ENCODE measurements at regions not wholly inside any gene's neighbourhood (a gene's known extent, or its start where the extent isn't known, plus 50 kb on each side); places are given as distances from the start of the nearest gene placed in this dataset.

DNA sequence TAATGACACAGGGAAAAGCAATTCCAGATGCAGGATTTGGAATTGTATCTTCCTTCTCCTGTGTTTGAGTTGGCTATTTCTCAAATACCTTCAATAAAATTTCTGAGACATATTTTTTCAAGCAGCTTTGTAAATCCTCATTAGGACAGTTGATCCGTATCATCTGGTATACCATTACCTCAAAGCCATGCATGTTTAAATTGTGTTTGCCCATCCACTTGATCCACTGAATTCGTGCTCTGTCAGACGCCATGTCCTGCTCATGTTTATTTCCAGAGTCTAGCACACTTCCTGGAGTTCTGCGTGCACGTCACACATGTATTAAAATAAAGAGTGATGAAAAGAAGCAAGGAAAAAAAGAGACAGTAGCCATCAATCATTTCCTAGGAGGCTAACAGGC, 141.8 kb upstream of the CDC14C start:
- Histone ChIP-seq H3K79me2 (ENCODE audit: low read length) (no peaks in the 10 kb centered on the region), H3K4me2 (ENCODE audit: low read depth, low read length, poor library complexity, severe bottlenecking) (no peak overlapping the region), H3K4me3 (ENCODE audit: low read length) (no peak overlapping the region), H3K27me3 (ENCODE audit: low read length) (no peaks in the 10 kb centered on the region), H2AFZ (ENCODE audit: low read length) (no peak overlapping the region), H3K9me3 (ENCODE audit: low read length) (no peaks in the 10 kb centered on the region), H3K4me1 (ENCODE audit: low read length) (no peaks in the 10 kb centered on the region), H3K36me3 (ENCODE audit: insufficient read depth, low read length) (no peaks in the 10 kb centered on the region), H4K20me1 (ENCODE audit: insufficient read depth, low read depth, low read length) (no peaks in the 10 kb centered on the region), H3K9ac (ENCODE audit: low read length) (no peak overlapping the region), H3K27ac (ENCODE audit: low read length) (no peak overlapping the region), H3K9me2 (replicated peaks; ENCODE audit: insufficient read depth, low read length) (no peaks in the 10 kb centered on the region)
- DNase-seq: no peak

DNA sequence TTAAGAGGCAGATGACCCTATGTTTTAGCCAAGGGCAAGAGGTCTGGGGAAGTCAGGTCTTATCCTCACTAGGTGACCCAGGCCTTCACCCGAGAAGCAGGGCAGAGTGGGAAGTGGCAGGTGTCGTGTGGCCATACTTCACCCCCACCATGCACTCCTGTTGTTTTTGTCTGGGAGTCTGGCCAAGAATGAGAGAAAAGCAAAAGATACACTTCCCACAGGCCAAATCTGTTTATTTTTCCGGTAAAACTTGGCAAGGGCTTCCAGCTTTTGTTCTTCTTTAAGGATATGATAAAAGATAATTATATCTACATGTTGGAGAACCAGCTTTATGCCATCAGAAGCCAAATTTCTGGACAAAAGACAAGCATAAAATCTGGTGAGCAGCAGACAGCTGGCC, 137.4 kb upstream of the CDC14C start:
- H3K9me3 ChIP-seq (ENCODE audit: low read length): no peaks in the 10 kb centered on the region
- no peak overlapping the region for H3K4me2 ChIP-seq (ENCODE audit: low read depth, low read length, poor library complexity, severe bottlenecking)
- H2AFZ ChIP-seq (ENCODE audit: low read length): no peak overlapping the region
- no peaks in the 10 kb centered on the region for H4K20me1 ChIP-seq (ENCODE audit: insufficient read depth, low read depth, low read length)
- no peak overlapping the region for H3K4me3 ChIP-seq (ENCODE audit: low read length)
- H3K9ac ChIP-seq (ENCODE audit: low read length): no peak overlapping the region
- H3K79me2 ChIP-seq (ENCODE audit: low read length): no peaks in the 10 kb centered on the region
- no peaks in the 10 kb centered on the region for H3K4me1 ChIP-seq (ENCODE audit: low read length)
- no peaks in the 10 kb centered on the region for H3K27me3 ChIP-seq (ENCODE audit: low read length)
- no peak overlapping the region for H3K27ac ChIP-seq (ENCODE audit: low read length)
- H3K9me2 ChIP-seq (replicated peaks; ENCODE audit: insufficient read depth, low read length): no peaks in the 10 kb centered on the region
- no peaks in the 10 kb centered on the region for H3K36me3 ChIP-seq (ENCODE audit: insufficient read depth, low read length)
- DNase-seq: no peak

GRCh38 chr7:48803250-48803649, 121.1 kb upstream of the CDC14C start:
- Histone ChIP-seq H3K27ac (ENCODE audit: low read length) (no peak overlapping the region), H3K9me2 (replicated peaks; ENCODE audit: insufficient read depth, low read length) (no peaks in the 10 kb centered on the region), H3K27me3 (ENCODE audit: low read length) (no peaks in the 10 kb centered on the region), H3K4me2 (ENCODE audit: low read depth, low read length, poor library complexity, severe bottlenecking) (no peak overlapping the region), H4K20me1 (ENCODE audit: insufficient read depth, low read depth, low read length) (no peaks in the 10 kb centered on the region), H3K36me3 (ENCODE audit: insufficient read depth, low read length) (no peaks in the 10 kb centered on the region), H3K4me3 (ENCODE audit: low read length) (no peak overlapping the region), H3K9me3 (ENCODE audit: low read length) (no peaks in the 10 kb centered on the region), H3K4me1 (ENCODE audit: low read length) (no peaks in the 10 kb centered on the region), H3K9ac (ENCODE audit: low read length) (no peak overlapping the region), H2AFZ (ENCODE audit: low read length) (no peak overlapping the region), H3K79me2 (ENCODE audit: low read length) (no peaks in the 10 kb centered on the region)
- no peak for DNase-seq

GRCh38 chr7:48806731-48807130, 117.6 kb upstream of the CDC14C start:
- DNase-seq: no peak
- Histone ChIP-seq H2AFZ (ENCODE audit: low read length) (no peak overlapping the region), H3K9me3 (ENCODE audit: low read length) (no peaks in the 10 kb centered on the region), H3K79me2 (ENCODE audit: low read length) (no peaks in the 10 kb centered on the region), H3K4me2 (ENCODE audit: low read depth, low read length, poor library complexity, severe bottlenecking) (no peak overlapping the region), H3K9me2 (replicated peaks; ENCODE audit: insufficient read depth, low read length) (no peaks in the 10 kb centered on the region), H3K4me1 (ENCODE audit: low read length) (0 out of 2 replicates have a peak, but pooled peaks cover 3% of the 10 kb centered on the region), H3K9ac (ENCODE audit: low read length) (no peak overlapping the region), H3K36me3 (ENCODE audit: insufficient read depth, low read length) (no peaks in the 10 kb centered on the region), H3K4me3 (ENCODE audit: low read length) (no peak overlapping the region), H3K27me3 (ENCODE audit: low read length) (no peaks in the 10 kb centered on the region), H4K20me1 (ENCODE audit: insufficient read depth, low read depth, low read length) (no peaks in the 10 kb centered on the region), H3K27ac (ENCODE audit: low read length) (no peak overlapping the region)

GRCh38 chr7:48811071-48811470, 113.3 kb upstream of the CDC14C start:
- H3K27ac ChIP-seq (ENCODE audit: low read length): no peak overlapping the region
- H4K20me1 ChIP-seq (ENCODE audit: insufficient read depth, low read depth, low read length): no peaks in the 10 kb centered on the region

GRCh38 chr7:48813472-48813871, 110.9 kb upstream of the CDC14C start:
- DNase-seq: no peak
- no peak overlapping the region for H3K27ac ChIP-seq (ENCODE audit: low read length)
- no peaks in the 10 kb centered on the region for H4K20me1 ChIP-seq (ENCODE audit: insufficient read depth, low read depth, low read length)
- 0 out of 2 replicates have a peak, but pooled peaks cover 2% of the 10 kb centered on the region for H3K9me2 ChIP-seq (replicated peaks; ENCODE audit: insufficient read depth, low read length)
- H3K4me2 ChIP-seq (ENCODE audit: low read depth, low read length, poor library complexity, severe bottlenecking): no peak overlapping the region
- H3K79me2 ChIP-seq (ENCODE audit: low read length): no peaks in the 10 kb centered on the region
- no peaks in the 10 kb centered on the region for H3K27me3 ChIP-seq (ENCODE audit: low read length)
- H3K9me3 ChIP-seq (ENCODE audit: low read length): no peaks in the 10 kb centered on the region
- no peak overlapping the region for H3K9ac ChIP-seq (ENCODE audit: low read length)
- no peak overlapping the region for H2AFZ ChIP-seq (ENCODE audit: low read length)
- 0 out of 2 replicates have a peak, but pooled peaks cover 3% of the 10 kb centered on the region for H3K4me1 ChIP-seq (ENCODE audit: low read length)
- no peaks in the 10 kb centered on the region for H3K36me3 ChIP-seq (ENCODE audit: insufficient read depth, low read length)
- H3K4me3 ChIP-seq (ENCODE audit: low read length): no peak overlapping the region

More at GRCh38 chr7:48811071-48811470, 113.3 kb upstream of the CDC14C start:
- H3K4me1 ChIP-seq (ENCODE audit: low read length): 0 out of 2 replicates have a peak, but pooled peaks cover 3% of the 10 kb centered on the region
- H3K9me2 ChIP-seq (replicated peaks; ENCODE audit: insufficient read depth, low read length): no peaks in the 10 kb centered on the region
- no peaks in the 10 kb centered on the region for H3K79me2 ChIP-seq (ENCODE audit: low read length)
- H2AFZ ChIP-seq (ENCODE audit: low read length): no peak overlapping the region
- no peak overlapping the region for H3K4me2 ChIP-seq (ENCODE audit: low read depth, low read length, poor library complexity, severe bottlenecking)
- no peak for DNase-seq
- no peaks in the 10 kb centered on the region for H3K9me3 ChIP-seq (ENCODE audit: low read length)
- H3K4me3 ChIP-seq (ENCODE audit: low read length): no peak overlapping the region
- no peaks in the 10 kb centered on the region for H3K27me3 ChIP-seq (ENCODE audit: low read length)
- no peaks in the 10 kb centered on the region for H3K36me3 ChIP-seq (ENCODE audit: insufficient read depth, low read length)
- no peak overlapping the region for H3K9ac ChIP-seq (ENCODE audit: low read length)

DNA sequence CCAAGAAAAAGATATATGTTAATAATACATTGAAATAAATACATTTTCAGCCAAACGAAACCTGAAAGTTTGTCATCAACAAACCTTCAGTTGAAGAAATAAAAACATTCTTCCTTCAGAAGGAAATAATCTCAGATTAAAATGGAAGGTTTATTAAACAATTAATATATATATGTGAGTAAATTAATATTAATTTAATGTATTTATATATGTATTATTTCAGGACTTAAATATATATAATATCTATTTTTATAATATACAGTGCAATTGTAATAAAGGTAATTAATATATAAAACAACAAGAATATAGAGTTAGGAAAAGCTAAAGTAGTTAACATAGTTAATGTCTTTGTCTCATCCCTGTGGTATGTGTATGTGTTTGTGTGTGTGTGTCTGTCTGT, 102.2 kb upstream of the CDC14C start:
- H4K20me1 ChIP-seq (ENCODE audit: insufficient read depth, low read depth, low read length): no peaks in the 10 kb centered on the region
- no peak overlapping the region for H3K4me3 ChIP-seq (ENCODE audit: low read length)
- no peak overlapping the region for H3K4me2 ChIP-seq (ENCODE audit: low read depth, low read length, poor library complexity, severe bottlenecking)
- no peaks in the 10 kb centered on the region for H3K9me3 ChIP-seq (ENCODE audit: low read length)
- no peaks in the 10 kb centered on the region for H3K27me3 ChIP-seq (ENCODE audit: low read length)
- H3K79me2 ChIP-seq (ENCODE audit: low read length): no peaks in the 10 kb centered on the region
- H3K4me1 ChIP-seq (ENCODE audit: low read length): no peaks in the 10 kb centered on the region
- H3K27ac ChIP-seq (ENCODE audit: low read length): no peak overlapping the region
- no peaks in the 10 kb centered on the region for H3K36me3 ChIP-seq (ENCODE audit: insufficient read depth, low read length)
- no peak overlapping the region for H2AFZ ChIP-seq (ENCODE audit: low read length)
- H3K9me2 ChIP-seq (replicated peaks; ENCODE audit: insufficient read depth, low read length): 0 out of 2 replicates have a peak, but pooled peaks cover 2% of the 10 kb centered on the region
- no peak for DNase-seq
- no peak overlapping the region for H3K9ac ChIP-seq (ENCODE audit: low read length)

DNA sequence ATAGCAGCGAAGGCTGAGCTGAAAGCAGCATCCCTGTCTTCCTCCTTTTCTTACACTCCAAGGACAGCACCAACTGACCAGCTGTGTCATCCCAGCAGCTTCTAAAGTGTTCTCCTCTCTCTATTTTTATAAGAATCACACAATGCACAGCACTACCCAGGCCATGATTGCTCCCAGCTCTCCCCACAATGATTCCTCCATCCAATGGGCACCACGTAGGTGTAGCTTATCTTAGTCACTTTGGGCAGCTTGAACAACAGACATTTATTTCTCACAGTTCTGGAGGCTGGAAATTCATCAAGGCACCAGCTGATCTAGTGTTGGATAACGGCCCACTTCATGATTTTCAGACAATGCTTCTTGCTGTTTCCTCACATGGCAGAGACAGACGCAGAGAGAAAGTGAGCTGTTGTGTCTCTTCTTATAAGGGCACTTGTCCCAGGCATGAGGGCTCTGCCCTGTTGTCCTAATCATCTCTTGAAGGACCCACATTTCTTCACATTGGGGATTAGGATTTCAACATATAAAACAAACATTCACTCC, 92.0 kb upstream of the CDC14C start:
- no peak overlapping the region for H3K27ac ChIP-seq (ENCODE audit: low read length)
- DNase-seq: no peak
- H3K4me2 ChIP-seq (ENCODE audit: low read depth, low read length, poor library complexity, severe bottlenecking): no peak overlapping the region
- H3K36me3 ChIP-seq (ENCODE audit: insufficient read depth, low read length): no peaks in the 10 kb centered on the region
- no peaks in the 10 kb centered on the region for H3K27me3 ChIP-seq (ENCODE audit: low read length)
- no peaks in the 10 kb centered on the region for H3K9me2 ChIP-seq (replicated peaks; ENCODE audit: insufficient read depth, low read length)
- no peak overlapping the region for H3K4me3 ChIP-seq (ENCODE audit: low read length)
- H3K9ac ChIP-seq (ENCODE audit: low read length): no peak overlapping the region
- no peak overlapping the region for H2AFZ ChIP-seq (ENCODE audit: low read length)
- H3K4me1 ChIP-seq (ENCODE audit: low read length): peaks cover 6% of the 10 kb centered on the region
- H3K79me2 ChIP-seq (ENCODE audit: low read length): no peaks in the 10 kb centered on the region
- H4K20me1 ChIP-seq (ENCODE audit: insufficient read depth, low read depth, low read length): no peaks in the 10 kb centered on the region
- no peaks in the 10 kb centered on the region for H3K9me3 ChIP-seq (ENCODE audit: low read length)

GRCh38 chr7:48837266-48837665, 87.1 kb upstream of the CDC14C start:
- H3K79me2 ChIP-seq (ENCODE audit: low read length): no peaks in the 10 kb centered on the region
- no peak overlapping the region for H3K4me3 ChIP-seq (ENCODE audit: low read length)
- peaks cover 6% of the 10 kb centered on the region for H3K4me1 ChIP-seq (ENCODE audit: low read length)
- H3K36me3 ChIP-seq (ENCODE audit: insufficient read depth, low read length): no peaks in the 10 kb centered on the region
- no peaks in the 10 kb centered on the region for H3K9me2 ChIP-seq (replicated peaks; ENCODE audit: insufficient read depth, low read length)
- no peak for DNase-seq
- no peaks in the 10 kb centered on the region for H3K27me3 ChIP-seq (ENCODE audit: low read length)
- H4K20me1 ChIP-seq (ENCODE audit: insufficient read depth, low read depth, low read length): no peaks in the 10 kb centered on the region
- no peak overlapping the region for H2AFZ ChIP-seq (ENCODE audit: low read length)
- no peaks in the 10 kb centered on the region for H3K9me3 ChIP-seq (ENCODE audit: low read length)
- H3K27ac ChIP-seq (ENCODE audit: low read length): no peak overlapping the region
- no peak overlapping the region for H3K9ac ChIP-seq (ENCODE audit: low read length)
- H3K4me2 ChIP-seq (ENCODE audit: low read depth, low read length, poor library complexity, severe bottlenecking): no peak overlapping the region

Measured in Karpas-422 (cell line).